ENCODE measurements at regions not wholly inside any gene's neighbourhood (a gene's known extent, or its start where the extent isn't known, plus 50 kb on each side); places are given as distances from the start of the nearest gene placed in this dataset.

- no peak for TF ChIP-seq POLR2A (IDR thresholded peaks at IDR 0.05)
- no peak for TF ChIP-seq CTCF (IDR thresholded peaks at IDR 0.05)
Measured at GRCh38 chr13:85255978-85256377, 543.2 kb downstream of the SLITRK6 start.
